Endothelial cell of umbilical vein (primary cell): ENCODE measurements at regions not wholly inside any gene's neighbourhood (a gene's known extent, or its start where the extent isn't known, plus 50 kb on each side); places are given as distances from the start of the nearest gene placed in this dataset.

Source experiments
- BruUV-seq: library from RNA; stranded (reverse); fragments of 400-500 nt; replicated peaks from 2 replicates; lab custom pipeline; 2021; lab: Mats Ljungman, UMichigan
- CTCF ChIA-PET: fragments of 300-600, 350-600 bp; sonication (Branson Sonifier 250); formaldehyde crosslinking; loops from one replicate; lab custom pipeline; 2021; ENCODE audit warnings: antibody characterized with exemption, inconsistent platforms; lab: Charles Lee
- POLR2A ChIA-PET: fragments of 300-600, 350-600 bp; sonication (Branson Sonifier 250); formaldehyde crosslinking; loops from one replicate; lab custom pipeline; 2021; ENCODE audit warnings: antibody characterized with exemption, inconsistent platforms; lab: Charles Lee
- DNase-seq: peaks from one replicate; pipeline ENCODE4 v3.0.0-alpha.2; 2011; ENCODE audit warnings: low read depth, low spot score
- FAIRE-seq: peaks from 2 replicates; lab custom pipeline; 2011; peaks lifted over from hg19 to GRCh38; lab: Jason Lieb, UNC
- H2AFZ ChIP-seq: 2 replicates; pipeline ENCODE4 v1.6.0; 2012; ENCODE audit warnings: low read depth, low read length, control low read depth, inconsistent platforms
- H3K27ac ChIP-seq: 2 replicates; pipeline ENCODE4 v1.5.1; 2011; ENCODE audit warnings: low read depth, mild to moderate bottlenecking, control low read depth, low read length, moderate library complexity; ENCODE audit not compliant: insufficient read depth
- H3K27me3 ChIP-seq, 2 experiments: 2 replicates each; pipeline versions ENCODE4 v1.6.0 to v1.6.1; 2011; ENCODE audit warnings: low read length in 2 of 2, mixed read lengths in 1 of 2; ENCODE audit not compliant: control insufficient read depth in 2 of 2, insufficient read depth in 2 of 2
- H3K36me3 ChIP-seq, 2 experiments: 2 replicates in 1 of 2; 3 replicates in 1 of 2; pipeline ENCODE4 v1.5.1; 2011; ENCODE audit warnings: low read length in 2 of 2, mild to moderate bottlenecking in 1 of 2, moderate library complexity in 1 of 2; ENCODE audit not compliant: control insufficient read depth in 2 of 2, insufficient read depth in 2 of 2; ENCODE audit errors: extremely low read depth in 1 of 2
- H3K4me1 ChIP-seq: 3 replicates; pipeline ENCODE4 v1.5.1; 2011; ENCODE audit warnings: mild to moderate bottlenecking, low read length; ENCODE audit not compliant: control insufficient read depth, insufficient read depth; ENCODE audit errors: extremely low read depth
- H3K4me2 ChIP-seq: 2 replicates; pipeline ENCODE4 v1.6.1; 2011; ENCODE audit warnings: low read length, control low read depth, mixed read lengths; ENCODE audit not compliant: insufficient read depth
- H3K4me3 ChIP-seq, 3 experiments: fragments of 200-600 bp in 1 of 3; sonication (generic), shearing (Covaris generic) in 1 of 3; replicated peaks in 1 of 3; 2 replicates each; pipeline ENCODE4 v1.5.1; 2011 to 2016; ENCODE audit warnings: control low read depth in 3 of 3, low read length in 3 of 3, mild to moderate bottlenecking in 2 of 3, inconsistent platforms in 1 of 3, low read depth in 1 of 3, moderate library complexity in 1 of 3; ENCODE audit not compliant: insufficient read depth in 1 of 3
- H3K79me2 ChIP-seq: 2 replicates; pipeline ENCODE4 v1.6.0; 2012; ENCODE audit warnings: low read length, inconsistent platforms; ENCODE audit not compliant: control insufficient read depth, insufficient read depth
- H3K9ac ChIP-seq: replicated peaks from 2 replicates; pipeline ENCODE3; 2011; ENCODE audit warnings: low read length, control low read depth; ENCODE audit not compliant: insufficient read depth; ENCODE audit errors: extremely low read depth
- H3K9me1 ChIP-seq: replicated peaks from 3 replicates; pipeline ENCODE4 v1.6.0; 2011; ENCODE audit warnings: mild to moderate bottlenecking, low read length; ENCODE audit not compliant: control insufficient read depth, insufficient read depth; ENCODE audit errors: extremely low read depth
- H3K9me3 ChIP-seq: replicated peaks from 2 replicates; pipeline ENCODE4 v1.5.1; 2012; ENCODE audit warnings: low read length, inconsistent platforms; ENCODE audit not compliant: control insufficient read depth, insufficient read depth
- H4K20me1 ChIP-seq: replicated peaks from 2 replicates; pipeline ENCODE3; 2011; ENCODE audit warnings: mild to moderate bottlenecking, low read length; ENCODE audit not compliant: control insufficient read depth, insufficient read depth; ENCODE audit errors: extremely low read depth
- EZH2 ChIP-seq: IDR thresholded peaks from 2 replicates; pipeline ENCODE4 v1.6.1; 2012; ENCODE audit warnings: borderline replicate concordance, low read depth, mild to moderate bottlenecking, moderate library complexity, low read length, inconsistent platforms; ENCODE audit not compliant: severe bottlenecking
- JUN ChIP-seq: IDR thresholded peaks from 2 replicates; pipeline ENCODE4 v1.6.1; 2011; ENCODE audit warnings: borderline replicate concordance, low read depth; ENCODE audit not compliant: insufficient read length, insufficient read depth
- dilution Hi-C: fragments of 300-500 bp; cut with MboI; formaldehyde crosslinking; loops from one replicate; pipeline ENCODE4 v1.15.0; 2019; ENCODE audit warnings: low sequenced_read_pairs; ENCODE audit not compliant: extremely low pct_ligation_motif_present
- intact Hi-C: fragments of 100-400 bp; cut with micrococcal nuclease; formaldehyde crosslinking; loops from one replicate; pipeline ENCODE4 v1.10.0; 2022
- TF ChIP-seq, protein P1 (sequence below): IDR thresholded peaks from 2 replicates; pipeline ENCODE4 v1.6.1; 2011; ENCODE audit not compliant: insufficient read depth, insufficient read length
- TF ChIP-seq, protein P2 (sequence below), 2 donors: IDR thresholded peaks; 1 replicate in 1 of 2; 2 replicates in 1 of 2; pipeline ENCODE4 v1.5.1; 2011; ENCODE audit warnings: low read length in 2 of 2, mild to moderate bottlenecking in 2 of 2, moderate library complexity in 2 of 2, control low read depth in 1 of 2, inconsistent platforms in 1 of 2, low read depth in 1 of 2; ENCODE audit not compliant: insufficient read depth in 1 of 2; ENCODE audit errors: extremely low read depth in 1 of 2

DNA sequence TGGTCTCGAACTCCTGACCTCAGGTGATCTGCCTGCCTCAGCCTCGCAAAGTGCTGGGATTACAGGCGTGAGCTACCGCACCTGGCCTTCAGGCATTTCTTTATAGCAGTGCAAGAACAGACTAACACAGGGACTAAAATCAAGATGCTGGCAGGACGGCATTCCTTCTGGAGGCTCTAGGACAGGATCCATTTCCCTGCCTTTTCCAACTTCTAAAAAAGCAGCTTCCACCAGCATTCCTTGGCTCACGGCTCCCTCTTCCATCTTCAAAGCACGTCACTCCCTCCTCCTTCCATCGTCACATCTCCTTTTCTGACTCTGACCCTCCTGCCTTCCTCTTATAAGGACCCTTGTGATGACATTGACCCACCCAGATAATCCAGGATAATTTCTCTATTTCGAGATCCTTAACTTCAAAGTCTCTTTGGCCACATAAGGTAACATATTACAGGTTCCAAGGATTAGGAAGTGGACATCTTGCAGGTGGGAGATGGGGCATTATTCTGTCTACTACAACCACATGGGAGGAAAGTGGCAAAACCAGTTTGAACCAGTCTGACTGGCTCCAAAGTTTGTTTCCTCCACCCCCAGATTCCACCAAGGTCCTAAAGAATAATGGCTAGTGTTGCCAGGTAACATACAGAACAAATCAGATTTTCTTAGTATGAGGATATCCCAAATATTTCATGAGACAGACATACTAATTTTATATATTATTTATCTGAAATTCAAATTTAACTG lies 172.5 kb downstream of the MN1 start:
- TF ChIP-seq, protein P1, sequence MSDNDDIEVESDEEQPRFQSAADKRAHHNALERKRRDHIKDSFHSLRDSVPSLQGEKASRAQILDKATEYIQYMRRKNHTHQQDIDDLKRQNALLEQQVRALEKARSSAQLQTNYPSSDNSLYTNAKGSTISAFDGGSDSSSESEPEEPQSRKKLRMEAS = no peak
- TF ChIP-seq JUN (no peak), EZH2 (no peak)
- TF ChIP-seq, protein P2, sequence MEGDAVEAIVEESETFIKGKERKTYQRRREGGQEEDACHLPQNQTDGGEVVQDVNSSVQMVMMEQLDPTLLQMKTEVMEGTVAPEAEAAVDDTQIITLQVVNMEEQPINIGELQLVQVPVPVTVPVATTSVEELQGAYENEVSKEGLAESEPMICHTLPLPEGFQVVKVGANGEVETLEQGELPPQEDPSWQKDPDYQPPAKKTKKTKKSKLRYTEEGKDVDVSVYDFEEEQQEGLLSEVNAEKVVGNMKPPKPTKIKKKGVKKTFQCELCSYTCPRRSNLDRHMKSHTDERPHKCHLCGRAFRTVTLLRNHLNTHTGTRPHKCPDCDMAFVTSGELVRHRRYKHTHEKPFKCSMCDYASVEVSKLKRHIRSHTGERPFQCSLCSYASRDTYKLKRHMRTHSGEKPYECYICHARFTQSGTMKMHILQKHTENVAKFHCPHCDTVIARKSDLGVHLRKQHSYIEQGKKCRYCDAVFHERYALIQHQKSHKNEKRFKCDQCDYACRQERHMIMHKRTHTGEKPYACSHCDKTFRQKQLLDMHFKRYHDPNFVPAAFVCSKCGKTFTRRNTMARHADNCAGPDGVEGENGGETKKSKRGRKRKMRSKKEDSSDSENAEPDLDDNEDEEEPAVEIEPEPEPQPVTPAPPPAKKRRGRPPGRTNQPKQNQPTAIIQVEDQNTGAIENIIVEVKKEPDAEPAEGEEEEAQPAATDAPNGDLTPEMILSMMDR (IDR thresholded peaks at IDR 0.05; ENCODE audit: extremely low read depth in 1 of 2, insufficient read depth in 1 of 2, low read depth in 1 of 2, low read length in 2 of 2) = no peak
- Histone ChIP-seq H2AFZ (no peak overlapping the region), H3K27me3 (peaks cover 0 to 4% of the 10 kb centered on the region in 2 experiments), H3K9ac (no peak overlapping the region), H3K4me1 (no peaks in the 10 kb centered on the region), H3K36me3 (no peaks in the 10 kb centered on the region), H3K9me3 (no peaks in the 10 kb centered on the region), H3K79me2 (no peaks in the 10 kb centered on the region), H3K27ac (no peak overlapping the region), H3K4me2 (no peak overlapping the region), H3K4me3 (no peak overlapping the region), H4K20me1 (no peaks in the 10 kb centered on the region), H3K9me1 (no peaks in the 10 kb centered on the region)
- FAIRE-seq (no peak), DNase-seq (no peak)
- CTCF ChIA-PET = no interaction called here
- POLR2A ChIA-PET = no interaction called here
- intact Hi-C loops (no loop called here), dilution Hi-C loops (no loop called here)
- BruUV-seq = no TSS peak
